Stimulated activated CD4-positive, alpha-beta T cell treated with anti-CD3 and anti-CD28 coated beads, Interleukin-1b, Interleukin-23, amount 100 ng/mL, for 24 hours (primary cell): ENCODE measurements at regions not wholly inside any gene's neighbourhood (a gene's known extent, or its start where the extent isn't known, plus 50 kb on each side); places are given as distances from the start of the nearest gene placed in this dataset.

Experiments used
- DNase-seq, 4 experiments: peaks; one replicate each; pipeline ENCODE4 v3.0.0-alpha.2; 2020; ENCODE audit warnings: low read depth in 4 of 4, low spot score in 1 of 4

DNA sequence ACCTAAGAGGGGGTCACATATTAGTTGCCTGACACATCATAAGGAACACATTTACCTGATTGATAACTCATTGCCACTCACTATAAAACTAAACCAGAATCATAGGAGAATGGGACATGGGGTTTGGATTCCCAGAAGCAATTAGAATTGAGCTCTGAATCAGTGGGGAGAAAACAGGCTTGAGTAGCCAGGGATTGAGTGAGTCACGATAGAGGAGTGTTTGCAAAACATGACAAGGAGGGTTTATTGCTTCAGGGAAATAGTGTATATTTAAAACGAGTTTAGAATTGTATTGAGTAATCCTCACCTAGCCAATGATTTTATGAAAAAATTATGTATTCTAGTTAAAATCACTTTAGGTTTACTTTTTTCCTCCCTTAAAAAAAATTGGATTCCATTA lies 101.1 kb upstream of the THRB start:
- no peak for DNase-seq

DNA sequence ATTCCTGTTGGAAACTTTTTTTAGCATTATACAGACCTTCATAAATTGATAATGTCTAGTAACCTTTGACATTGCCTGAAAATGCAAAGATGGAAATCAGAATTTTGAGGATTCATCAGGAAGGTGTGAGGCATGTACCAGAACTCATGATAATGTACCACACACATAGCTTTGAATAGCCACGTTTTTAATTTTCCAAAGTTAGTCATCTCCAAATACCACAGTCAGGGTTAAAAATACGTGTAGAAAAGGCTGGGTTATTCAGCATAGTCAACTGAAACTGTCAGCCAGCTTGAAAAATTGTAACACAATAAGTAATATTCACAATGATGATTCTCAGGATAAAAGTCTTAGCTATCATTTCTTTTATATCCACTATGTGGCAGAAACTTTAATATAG lies 102.0 kb upstream of the THRB start:
- DNase-seq = no peak

DNA sequence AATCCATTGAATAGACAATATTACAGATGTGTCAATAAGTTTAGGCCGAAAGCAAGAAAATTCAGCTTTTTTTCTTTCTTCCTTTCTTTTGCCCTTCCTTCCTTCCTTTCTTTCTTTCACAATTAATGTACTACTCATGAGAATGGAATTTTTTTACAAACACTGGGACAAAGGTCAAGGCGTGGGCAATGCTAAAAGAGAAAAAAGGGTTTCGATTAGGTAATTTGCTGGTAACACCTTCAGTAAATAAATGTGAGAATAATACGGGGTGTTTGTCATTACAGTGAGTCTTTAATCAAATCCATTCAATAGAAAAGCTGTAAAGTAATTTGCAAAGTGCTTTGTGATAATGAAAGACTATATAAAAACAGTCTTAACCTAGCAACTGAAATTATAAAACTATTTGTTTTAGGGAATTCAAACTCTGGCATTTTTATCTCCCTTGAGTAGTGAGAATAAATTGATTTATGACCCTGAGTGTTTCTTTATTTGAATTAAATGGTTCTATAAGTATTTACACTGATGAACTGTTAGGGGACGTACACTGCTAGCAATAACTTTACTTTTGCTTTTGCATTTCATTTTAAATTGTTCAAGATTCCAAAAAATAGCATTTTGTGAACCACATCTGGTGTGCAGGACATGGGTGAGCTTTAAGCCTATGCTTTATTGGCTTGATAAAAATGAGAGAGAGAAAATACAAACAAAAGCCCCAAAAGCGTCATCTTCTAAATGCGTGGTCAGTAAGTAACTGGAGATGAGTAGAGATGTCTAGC lies 104.2 kb upstream of the THRB start:
- DNase-seq = no peak

DNA sequence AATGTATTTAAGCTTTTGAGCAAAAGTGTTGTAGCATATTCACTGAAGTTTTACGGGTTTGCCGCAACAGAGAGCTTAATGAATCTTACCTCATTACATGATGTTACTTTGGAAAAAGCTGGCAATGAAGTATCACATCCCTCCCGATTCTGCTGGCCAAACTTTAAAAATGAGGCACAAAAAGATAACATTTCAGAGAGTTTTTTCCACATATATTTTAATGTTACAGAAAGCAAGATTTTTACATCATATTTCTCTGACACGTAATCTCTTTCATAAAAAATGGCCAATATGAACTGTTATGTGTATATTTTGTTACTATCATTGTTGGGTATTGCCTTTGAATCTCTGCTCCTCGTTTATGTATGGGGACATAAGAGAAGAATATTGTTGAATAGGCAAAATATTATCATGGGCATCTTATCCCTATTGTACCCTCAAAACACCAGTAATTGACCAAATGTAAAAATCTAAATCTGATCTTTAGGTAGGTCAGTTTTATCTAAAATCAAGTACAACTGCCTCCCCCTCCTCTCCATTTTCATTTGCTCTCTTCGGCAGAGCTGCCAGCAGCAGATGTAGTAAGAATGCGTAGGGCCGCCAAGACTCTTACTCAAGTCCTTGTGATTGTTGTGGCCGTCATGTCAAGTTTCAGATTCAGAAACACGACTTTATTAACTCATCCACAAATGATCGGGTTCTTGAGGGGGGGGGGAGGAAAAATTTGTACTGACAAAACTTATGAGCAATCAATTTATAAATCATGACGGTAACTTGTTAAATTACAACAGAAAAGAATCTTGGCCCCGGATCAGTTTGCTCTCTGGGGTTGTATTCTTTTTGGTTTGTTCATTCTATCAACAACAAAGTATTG lies 106.7 kb upstream of the THRB start:
- DNase-seq = no peak

DNA sequence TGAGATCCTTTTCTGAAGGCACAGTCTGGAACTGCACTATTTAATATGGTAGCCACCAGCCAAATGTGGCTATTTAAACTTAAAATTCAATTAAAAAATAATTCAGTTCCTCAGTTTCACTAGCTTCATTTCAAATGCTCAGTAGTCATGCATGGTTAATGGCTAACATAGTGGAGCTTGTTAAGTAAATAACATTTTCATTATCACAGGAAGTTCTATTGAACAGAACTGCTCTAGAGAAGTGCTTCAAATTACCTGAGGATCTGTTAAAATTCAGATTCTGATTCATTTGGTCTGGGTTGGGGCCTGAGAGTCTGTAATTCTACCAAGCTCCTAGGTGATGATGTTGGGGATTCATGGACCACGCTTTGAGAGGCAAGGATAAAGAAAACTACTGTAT lies 109.6 kb upstream of the THRB start:
- DNase-seq = no peak

DNA sequence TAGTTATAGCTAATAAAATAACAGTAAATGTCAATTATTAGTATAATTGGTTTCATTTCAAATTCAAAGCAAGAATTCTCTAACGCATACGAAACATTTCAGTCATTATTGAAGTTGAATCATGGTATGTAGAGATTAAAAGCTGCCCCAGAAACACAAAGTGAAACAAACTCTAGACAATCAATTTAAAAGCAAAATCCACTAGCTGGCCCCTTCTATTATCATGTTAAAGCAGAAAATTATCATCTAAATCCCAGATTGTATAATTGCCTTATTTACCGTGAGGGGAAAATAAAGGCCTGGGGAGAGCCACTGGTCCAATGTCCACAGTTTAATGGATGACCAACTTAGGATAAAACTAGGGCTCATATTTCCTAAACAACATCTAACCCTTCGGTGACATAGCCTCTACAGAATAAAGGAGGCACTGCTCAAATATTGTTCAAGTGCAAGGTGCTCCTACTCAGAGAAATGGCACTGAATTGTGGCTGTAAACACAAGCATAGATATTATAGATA lies 110.9 kb upstream of the THRB start:
- DNase-seq = no peak

DNA sequence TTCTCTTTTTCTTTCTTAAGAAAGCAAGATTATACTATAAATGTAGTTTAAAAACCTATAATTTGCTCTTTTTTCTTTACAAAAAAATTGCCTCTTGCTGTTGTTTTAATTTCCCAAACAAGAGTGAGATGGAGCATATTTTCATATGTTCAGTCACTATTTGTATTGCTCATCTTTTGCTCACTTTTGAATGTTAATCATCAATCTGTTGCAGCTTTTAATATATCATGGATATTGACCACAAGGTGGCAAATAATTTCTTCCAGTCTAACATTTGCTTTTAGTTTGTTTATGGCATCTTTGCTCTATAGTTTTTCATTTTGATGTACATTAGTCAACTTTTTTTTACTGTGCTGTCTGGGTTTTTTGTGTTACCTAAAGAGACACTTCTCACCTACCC lies 112.6 kb upstream of the THRB start:
- DNase-seq = no peak

DNA sequence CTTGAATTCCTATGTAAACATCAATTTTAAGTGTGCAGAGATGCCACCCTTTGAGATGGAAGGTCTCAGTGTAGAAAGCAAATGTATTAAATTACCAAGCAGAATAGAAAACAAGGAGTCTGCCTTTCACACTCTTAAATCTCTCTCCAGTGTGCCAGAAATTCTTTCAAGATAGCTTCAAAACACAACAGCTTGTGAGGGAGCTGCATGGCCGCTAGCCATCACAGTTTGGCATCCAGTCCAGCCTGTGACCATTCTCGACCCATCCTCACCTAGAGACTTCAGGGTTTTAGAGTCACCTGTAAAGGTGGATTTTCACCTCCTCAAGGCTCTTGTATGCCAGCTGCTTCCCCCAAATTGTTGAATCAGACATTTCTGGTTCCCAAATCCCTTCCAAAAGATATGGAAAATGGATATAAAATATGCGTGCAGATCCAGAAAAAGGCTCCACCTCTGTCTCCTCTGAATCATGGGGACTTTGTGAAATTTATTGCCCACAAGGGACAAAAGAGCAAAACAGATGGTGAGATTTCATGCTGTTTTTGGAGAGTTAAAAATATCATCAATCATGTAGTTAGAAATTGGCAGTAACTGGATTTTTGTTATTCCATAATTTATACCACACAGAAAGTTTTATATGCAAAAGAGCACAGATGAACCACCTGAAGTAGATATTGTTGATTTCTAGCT lies 114.2 kb upstream of the THRB start:
- no peak for DNase-seq

DNA sequence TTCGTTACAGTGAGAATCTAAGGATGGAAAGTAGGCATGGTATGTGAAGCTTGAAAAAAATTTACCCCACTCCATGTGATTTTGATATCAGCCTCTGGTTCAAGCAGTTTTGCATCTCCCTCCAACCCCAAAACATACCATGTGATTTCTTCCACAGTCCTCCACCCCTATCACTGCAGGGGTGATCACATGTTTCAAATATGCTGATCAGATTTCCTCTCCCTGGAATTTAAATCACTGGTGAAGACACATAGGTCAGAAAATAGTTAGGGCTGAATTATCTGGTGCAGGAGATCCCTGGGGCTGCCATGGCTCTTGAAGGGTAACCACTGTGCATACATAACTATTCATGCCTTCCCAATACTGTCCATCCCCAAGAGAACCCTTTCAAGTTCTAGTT lies 119.7 kb upstream of the THRB start:
- no peak for DNase-seq

DNA sequence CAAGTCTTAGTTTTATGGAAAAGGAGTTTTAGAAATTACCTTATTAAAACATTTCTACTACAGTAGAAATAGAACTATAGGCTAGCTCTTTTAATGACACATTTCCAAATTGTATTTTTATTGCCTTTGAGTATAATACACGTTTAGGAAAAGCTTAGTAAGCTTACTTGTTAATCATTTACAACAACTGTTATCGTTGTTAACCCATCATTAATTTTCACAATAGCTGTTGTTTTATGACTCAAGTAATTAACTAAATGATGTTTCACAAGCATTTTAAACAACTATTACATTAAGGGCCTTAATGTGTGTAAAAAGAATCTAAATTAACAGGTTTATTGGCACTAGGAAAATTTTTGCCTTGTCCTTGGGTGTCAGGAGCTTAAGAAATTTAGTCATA lies 120.5 kb upstream of the THRB start:
- DNase-seq = no peak

DNA sequence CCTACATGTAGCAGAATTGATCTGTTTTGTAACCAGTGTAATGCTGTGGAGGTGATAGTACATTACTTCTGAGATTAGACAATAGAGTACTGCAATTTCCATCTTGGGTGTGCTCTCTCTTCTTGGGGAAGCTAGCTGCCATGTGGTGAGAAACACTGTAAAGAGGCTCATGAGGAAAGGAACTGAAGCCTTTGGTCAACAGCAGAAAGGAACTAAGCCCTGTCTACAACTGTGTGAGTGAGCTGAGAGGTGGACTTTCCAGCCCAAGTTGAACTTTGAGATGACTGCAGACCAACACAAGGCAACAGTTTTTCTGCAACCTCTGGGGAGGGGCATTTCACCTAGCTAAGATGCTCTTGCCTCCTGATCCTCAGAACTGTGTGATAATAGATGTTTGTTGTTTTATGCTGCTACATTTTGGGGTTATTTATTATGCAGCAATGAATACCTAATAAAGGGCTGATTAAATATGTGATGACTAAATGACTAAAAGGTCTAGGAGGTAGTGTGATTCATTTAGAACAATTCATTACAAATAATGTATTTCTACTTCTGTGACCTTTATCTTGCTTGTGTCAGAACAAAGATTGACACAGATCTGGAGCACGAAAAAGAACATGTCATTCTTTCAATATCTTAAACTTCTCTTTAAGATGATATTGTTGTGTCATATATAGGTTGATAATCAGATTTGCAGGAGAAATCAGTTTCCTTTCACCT lies 121.6 kb upstream of the THRB start:
- no peak for DNase-seq

DNA sequence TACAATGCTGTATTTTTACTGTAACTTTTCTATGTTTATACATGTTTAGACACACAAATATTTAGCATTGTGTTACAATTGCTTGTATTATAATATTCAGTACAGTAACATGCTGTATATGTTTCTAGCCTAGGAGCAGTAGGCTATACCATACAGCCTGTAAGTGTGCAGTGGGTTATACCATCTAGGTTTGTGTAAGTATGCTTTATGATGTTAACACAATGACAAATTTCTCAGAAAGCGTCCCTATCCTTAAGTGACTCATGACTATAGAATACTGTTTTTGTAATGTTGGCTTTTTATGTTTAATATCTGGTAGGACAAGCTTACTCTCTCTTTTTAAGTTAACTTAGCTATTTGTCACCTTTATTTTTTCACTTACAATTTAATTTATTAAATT lies 127.5 kb upstream of the THRB start:
- no peak for DNase-seq

DNA sequence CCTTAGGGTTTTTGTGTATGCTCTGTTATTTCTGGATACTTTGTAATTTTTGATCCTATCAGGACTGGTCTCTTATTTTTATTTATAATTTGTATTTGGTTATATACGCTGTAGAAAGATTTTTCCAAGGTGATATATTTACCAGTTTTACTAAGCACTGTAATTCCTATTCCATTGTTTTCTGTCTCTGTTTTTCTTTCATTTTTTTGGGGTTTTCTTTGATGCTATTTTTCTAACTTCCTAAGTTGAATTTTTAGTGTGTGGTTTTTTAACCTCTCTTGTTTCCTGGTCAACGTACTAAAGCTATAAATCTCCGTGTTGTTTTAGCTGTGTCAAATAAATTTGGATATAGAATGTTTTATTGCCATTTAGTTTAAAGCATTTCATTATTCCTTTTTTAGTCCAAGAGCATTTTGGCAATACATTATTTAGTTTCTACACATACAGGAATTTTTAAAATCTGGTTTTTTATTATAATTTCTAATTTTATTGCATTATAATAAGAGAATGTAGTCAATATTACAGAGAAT lies 128.1 kb upstream of the THRB start:
- DNase-seq = no peak

DNA sequence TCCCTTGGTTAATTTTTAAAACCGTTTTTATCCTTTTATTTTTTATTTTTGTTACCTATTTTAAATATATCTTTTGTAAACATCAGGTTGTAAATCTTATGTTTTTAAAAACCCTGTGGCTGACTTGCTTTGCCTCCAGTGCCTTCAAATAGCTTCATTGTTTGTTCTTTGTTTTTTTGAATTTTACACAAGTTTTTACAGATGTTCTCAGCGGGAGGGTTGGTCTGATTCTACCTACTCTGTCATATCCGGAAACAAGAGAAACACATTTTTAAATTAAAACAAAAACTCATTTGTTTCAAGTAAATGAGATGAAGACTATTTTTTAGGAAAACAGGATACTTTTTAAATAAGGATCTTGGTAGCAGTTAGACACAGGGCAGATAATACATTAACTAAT lies 129.0 kb upstream of the THRB start:
- DNase-seq = no peak

DNA sequence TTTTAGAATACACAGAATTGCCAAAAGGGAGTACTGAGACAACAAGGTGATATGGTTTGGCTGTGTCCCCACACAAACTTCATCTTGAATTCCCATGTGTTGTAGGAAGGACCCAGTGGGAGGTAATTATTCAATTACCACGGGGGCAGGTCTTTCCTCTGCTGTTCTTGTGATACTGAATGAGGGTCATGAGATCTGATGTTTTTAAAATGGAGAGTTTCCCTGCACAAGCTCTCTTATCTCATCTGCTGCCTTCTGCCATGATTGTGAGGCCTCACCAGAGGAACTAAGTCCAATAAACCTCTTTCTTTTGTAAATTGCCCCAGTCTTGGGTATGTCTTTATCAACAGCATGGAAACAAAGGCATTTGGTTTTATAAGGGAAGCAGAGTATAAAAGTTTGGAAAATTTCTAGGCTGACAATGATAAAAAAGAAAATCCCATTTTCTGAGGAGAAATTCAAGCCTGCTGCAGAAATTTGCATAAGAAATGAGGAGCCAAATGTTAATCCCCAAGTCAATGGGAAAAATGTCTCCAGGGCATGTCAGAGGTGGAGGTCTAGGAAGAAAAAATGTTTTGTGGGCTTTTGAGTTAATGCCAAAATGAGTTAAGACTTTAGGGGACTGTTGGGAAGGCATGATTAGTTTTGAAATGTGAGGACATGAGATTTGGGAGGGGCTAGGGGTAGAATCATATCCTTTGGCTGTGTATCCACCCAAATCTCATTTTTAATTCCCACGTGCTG lies 130.5 kb upstream of the THRB start:
- no peak for DNase-seq

DNA sequence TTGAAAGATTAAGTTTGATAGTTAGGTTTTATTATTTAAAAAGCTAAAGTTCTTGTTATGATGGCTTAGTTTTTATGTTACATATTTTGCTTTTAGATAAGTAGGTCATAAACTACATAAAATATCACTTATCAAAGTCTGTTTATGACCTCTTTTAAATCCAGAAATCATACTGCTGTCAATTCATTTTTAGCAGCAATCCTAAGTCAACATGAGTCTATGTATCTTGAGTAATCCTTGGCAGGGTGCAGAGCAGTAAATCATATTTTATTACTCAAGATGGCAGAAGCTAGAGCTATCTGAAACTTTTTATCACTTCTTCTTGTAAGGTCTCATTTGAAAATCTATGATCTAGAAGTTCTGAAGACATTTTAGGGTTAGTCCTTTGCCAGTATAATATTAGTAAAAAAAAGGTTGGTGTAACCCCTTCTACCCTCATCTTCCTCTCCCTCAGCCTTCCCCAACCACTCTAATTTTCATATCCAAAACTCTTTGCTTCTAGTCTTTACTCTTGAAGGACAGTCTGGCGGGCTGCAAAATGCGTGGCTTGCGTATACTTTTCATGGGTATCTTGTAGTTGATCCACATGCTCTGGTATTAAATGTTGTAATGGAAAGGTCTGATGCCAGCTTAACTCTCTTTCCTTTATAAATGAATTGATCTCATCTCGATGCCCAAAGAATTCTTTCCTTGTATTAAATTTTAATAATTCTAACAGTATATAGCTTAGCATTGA lies 134.0 kb upstream of the THRB start:
- no peak for DNase-seq

DNA sequence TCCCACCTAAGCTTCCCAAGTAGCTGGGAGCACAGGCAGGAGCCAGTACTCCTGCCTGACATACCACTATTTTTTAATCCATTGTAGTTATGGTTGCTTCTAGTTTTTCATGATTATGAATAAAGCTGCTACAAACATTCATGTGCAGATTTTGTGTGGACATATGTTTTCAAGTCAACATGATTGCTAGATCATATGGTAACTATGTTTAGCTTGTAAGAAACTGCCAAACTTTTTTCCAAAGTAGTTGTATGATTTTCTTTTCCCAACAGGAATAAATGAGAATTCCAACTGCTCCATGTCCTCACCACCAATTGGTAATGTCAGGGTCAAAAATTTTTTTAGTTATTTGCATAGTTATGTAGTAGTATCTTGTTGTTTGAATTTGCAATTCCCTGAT lies 136.8 kb upstream of the THRB start:
- no peak for DNase-seq

DNA sequence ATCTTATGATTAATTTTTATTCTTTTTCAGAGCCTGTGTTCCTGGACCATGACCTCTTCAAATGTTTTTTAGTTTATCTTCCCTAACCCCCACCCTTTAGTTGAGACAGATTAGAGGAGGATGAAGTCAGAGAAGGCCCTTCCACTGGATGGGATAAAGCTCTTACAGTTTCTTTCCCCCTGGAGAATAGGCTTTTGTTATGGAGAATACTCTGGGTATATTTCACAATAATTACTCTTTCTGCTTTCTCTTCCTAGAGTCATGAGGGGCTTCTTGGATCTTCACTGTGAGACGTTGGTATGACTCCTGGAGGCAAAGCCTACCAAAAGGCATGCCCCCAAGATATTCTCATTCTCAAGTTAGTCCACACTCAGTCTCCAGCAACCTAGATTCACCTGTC lies 144.4 kb upstream of the THRB start:
- DNase-seq = no peak

DNA sequence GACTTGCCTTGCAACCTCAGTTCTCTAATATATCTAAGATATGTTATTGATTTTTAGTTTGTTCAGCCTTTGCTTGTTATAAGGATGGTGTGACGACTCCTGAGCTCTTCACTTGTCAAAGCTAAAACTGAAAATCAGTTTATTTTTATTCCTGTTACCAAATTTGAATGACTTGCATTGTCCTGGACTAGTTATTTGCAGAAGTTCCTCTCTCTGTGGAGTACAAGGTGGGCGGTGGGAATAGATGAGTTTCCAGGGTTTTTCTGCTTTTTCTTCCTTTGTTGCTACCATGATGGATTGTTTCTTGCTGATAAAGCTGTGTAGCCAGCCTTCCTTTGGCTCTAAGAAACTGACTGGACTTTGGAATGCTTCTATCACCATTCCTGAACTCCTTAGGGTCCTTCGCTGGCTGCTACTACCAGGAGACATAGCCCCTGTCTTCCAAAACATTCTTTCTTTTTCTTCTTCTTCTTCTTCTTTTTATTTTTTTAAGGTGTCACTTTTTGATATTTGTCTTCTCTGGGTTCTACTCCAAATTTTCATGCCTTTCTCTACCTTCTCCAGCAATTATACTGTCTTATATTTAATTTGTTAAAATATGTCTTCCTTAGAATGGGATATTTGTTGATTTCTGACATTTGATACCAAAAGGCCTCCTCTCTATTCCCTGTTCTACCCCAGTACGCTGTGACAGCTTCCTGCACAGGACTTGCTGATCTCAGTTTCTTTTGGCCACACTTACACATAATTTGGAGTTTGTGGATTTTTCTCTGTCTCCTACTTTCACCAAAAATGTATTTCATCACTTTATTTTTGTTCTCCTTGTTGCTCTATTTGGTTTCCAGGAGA lies 145.1 kb upstream of the THRB start:
- DNase-seq = no peak
